Suprapubic skin (tissue), 3 donors: ENCODE measurements at regions not wholly inside any gene's neighbourhood (a gene's known extent, or its start where the extent isn't known, plus 50 kb on each side); places are given as distances from the start of the nearest gene placed in this dataset.

Experiments used
- POLR2A ChIP-seq, 2 donors: fragments of 450-650 bp; IDR thresholded peaks; one replicate each; pipeline ENCODE4 v1.6.1; 2017; ENCODE audit warnings: antibody characterized with exemption in 2 of 2, mild to moderate bottlenecking in 2 of 2, moderate library complexity in 2 of 2
- TF ChIP-seq, protein P1 (sequence below), 2 donors: fragments of 200-600 bp in 1 of 2; fragments of 450-650 bp in 1 of 2; sonication (generic) in 1 of 2; IDR thresholded peaks; one replicate each; pipeline ENCODE4 v1.5.1; 2016 to 2019; ENCODE audit warnings: antibody characterized with exemption in 2 of 2, mild to moderate bottlenecking in 1 of 2, moderate library complexity in 1 of 2

DNA sequence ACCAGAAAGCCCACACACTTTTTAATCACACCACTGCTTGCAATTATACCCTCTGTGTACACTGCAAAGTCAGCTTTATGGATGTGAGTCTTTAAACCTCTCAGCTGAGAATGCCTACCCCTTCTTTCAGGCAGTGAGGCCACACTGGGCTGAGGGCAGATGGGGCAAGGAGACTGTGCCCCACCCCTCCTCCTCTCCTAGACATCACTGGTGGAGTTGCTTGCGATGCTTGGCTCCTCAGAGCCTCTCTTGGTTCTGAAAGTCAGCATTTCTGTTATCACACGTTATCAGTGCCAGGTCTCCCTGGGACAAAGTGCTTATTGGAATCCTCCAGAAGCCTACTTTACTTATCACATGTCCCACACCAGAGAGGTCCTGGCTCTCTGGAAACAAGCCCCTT, 128.2 kb downstream of the ZNF621 start:
- TF ChIP-seq POLR2A (IDR thresholded peaks at IDR 0.05) = no peak
- TF ChIP-seq, protein P1, sequence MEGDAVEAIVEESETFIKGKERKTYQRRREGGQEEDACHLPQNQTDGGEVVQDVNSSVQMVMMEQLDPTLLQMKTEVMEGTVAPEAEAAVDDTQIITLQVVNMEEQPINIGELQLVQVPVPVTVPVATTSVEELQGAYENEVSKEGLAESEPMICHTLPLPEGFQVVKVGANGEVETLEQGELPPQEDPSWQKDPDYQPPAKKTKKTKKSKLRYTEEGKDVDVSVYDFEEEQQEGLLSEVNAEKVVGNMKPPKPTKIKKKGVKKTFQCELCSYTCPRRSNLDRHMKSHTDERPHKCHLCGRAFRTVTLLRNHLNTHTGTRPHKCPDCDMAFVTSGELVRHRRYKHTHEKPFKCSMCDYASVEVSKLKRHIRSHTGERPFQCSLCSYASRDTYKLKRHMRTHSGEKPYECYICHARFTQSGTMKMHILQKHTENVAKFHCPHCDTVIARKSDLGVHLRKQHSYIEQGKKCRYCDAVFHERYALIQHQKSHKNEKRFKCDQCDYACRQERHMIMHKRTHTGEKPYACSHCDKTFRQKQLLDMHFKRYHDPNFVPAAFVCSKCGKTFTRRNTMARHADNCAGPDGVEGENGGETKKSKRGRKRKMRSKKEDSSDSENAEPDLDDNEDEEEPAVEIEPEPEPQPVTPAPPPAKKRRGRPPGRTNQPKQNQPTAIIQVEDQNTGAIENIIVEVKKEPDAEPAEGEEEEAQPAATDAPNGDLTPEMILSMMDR (IDR thresholded peaks at IDR 0.05) = no peak
